Mucosa of gallbladder (tissue), 1 donor: ENCODE measurements at regions not wholly inside any gene's neighbourhood (a gene's known extent, or its start where the extent isn't known, plus 50 kb on each side); places are given as distances from the start of the nearest gene placed in this dataset.

Experiments
- DNase-seq: peaks from one replicate; pipeline ENCODE4 v3.0.0-alpha.2; 2020; ENCODE audit warnings: low spot score
- donor health status: DM: no; HTN: no; CAD: no.

- peak; percentile 32 for DNase-seq
Observed at GRCh38 chr5:167950126-167950721, 341.2 kb upstream of the WWC1 start.

GRCh38 chr5:167951116-167951515 lies 340.3 kb upstream of the WWC1 start:
- no peak for DNase-seq

- no peak for DNase-seq
Observed at GRCh38 chr5:167952278-167952995, 339.0 kb upstream of the WWC1 start.

- no peak for DNase-seq
Observed at GRCh38 chr5:167953151-167953798, 338.2 kb upstream of the WWC1 start.

- no peak for DNase-seq
Observed at GRCh38 chr5:167961731-167962130, 329.7 kb upstream of the WWC1 start.

- no peak for DNase-seq
Observed at GRCh38 chr5:167964529-167964928, 326.9 kb upstream of the WWC1 start.

- DNase-seq: no peak
Observed at GRCh38 chr5:167965710-167966109, 325.7 kb upstream of the WWC1 start.

GRCh38 chr5:167966979-167967378 lies 324.5 kb upstream of the WWC1 start:
- DNase-seq: no peak

- DNase-seq: no peak
Observed at GRCh38 chr5:167967494-167968177, 323.8 kb upstream of the WWC1 start.

GRCh38 chr5:167968837-167969236 lies 322.6 kb upstream of the WWC1 start:
- no peak for DNase-seq

GRCh38 chr5:167969998-167970397 lies 321.4 kb upstream of the WWC1 start:
- DNase-seq: no peak

GRCh38 chr5:167971706-167972105 lies 319.7 kb upstream of the WWC1 start:
- DNase-seq: no peak

- no peak for DNase-seq
Observed at GRCh38 chr5:167973126-167973525, 318.3 kb upstream of the WWC1 start.

GRCh38 chr5:167984951-167985350 lies 306.5 kb upstream of the WWC1 start:
- DNase-seq: no peak

GRCh38 chr5:167985373-167985772 lies 306.1 kb upstream of the WWC1 start:
- DNase-seq: no peak

GRCh38 chr5:167987490-167988280 lies 303.8 kb upstream of the WWC1 start:
- DNase-seq: no peak

- DNase-seq: no peak
Observed at GRCh38 chr5:167992868-167993267, 298.6 kb upstream of the WWC1 start.

GRCh38 chr5:167993771-167994170 lies 297.7 kb upstream of the WWC1 start:
- no peak for DNase-seq

- no peak for DNase-seq
Observed at GRCh38 chr5:167995844-167996425, 295.5 kb upstream of the WWC1 start.

GRCh38 chr5:167998148-167998767 lies 293.2 kb upstream of the WWC1 start:
- no peak for DNase-seq

- DNase-seq: no peak
Observed at GRCh38 chr5:167999182-167999581, 292.3 kb upstream of the WWC1 start.
